ENCODE measurements at regions not wholly inside any gene's neighbourhood (a gene's known extent, or its start where the extent isn't known, plus 50 kb on each side); places are given as distances from the start of the nearest gene placed in this dataset.
A peak's percentile ranks its signal among the peaks of the same experiment; 100 is the strongest.
"Not testable (repeated sequence)": the region's sequence is repeated elsewhere in the genome, so short reads cannot be mapped to it uniquely, and the experiment has no call there.

DNA sequence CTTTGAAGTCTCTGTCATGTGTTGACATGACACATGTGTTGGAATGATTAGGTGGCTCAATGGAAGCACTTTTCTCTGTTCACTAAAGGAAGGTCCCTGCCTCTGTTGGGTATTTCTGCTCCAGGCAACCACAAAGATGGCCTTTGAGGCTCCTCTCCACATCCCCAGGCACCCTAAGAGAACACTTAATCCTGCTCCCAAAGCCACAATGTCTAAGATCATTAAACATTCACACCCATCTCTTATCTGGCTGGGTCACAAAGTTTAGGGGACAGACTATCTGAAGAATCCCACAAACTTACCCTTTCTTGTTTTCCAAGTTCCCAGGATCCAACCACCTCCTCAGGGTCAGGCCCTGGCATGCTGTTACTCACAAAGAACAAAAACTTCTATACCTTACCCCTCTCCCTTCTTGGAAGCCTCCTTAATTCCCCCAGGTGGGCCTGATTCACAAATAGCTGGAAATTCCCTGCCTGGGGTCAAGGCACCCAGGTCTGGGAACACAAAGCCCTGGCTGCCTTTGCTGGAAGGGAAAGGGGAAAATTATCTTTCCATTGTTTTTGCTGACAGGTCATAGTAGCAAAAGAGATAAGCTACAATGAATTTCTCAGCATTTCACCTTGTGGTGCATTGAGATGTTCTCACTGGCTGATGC lies 333.7 kb downstream of the PCNX1 start:
- no peak for DNase-seq

DNA sequence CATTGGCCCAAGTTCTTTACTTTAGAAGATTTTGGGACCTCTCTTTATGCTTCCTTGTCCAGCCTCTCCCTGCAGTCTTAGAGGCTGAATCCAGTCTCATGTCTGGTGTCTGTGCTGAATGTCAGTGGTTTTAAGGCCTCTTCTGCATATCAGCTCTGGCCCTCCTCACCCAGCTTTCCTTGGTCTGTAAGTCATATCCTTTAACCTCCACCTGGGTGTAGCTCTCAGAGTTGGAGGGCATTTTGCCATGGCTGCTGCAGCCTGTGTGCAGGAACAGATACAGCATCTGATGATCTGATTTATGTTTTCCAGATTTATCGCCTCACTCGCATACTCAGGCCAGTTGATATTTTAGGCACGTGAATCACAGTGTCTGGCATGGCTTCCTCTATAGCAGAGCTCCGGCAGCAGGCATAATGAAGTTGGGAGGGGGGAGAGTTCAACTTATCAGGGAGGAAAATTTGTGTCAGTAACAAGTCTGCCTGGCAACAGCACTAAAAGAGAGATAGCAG lies 335.0 kb downstream of the PCNX1 start:
- DNase-seq = no peak

DNA sequence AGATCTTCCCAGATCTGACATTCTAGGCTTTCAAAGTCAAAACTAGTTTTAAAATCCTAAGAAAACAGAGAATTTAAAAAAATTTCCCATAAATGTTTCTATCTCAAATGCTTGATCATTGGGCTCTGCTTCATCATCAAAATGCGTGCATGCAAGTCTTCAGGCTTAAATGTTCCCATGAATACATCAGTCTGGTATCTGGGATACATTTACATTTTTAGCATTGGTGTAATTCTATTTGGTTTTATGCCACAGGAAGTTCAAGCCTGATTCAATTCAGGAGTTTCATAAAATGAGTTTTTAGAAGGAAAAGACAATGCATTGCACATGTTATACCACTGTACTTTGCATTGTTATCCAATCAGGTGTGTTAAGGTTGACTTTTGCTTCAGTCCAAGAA lies 336.4 kb downstream of the PCNX1 start:
- no peak for DNase-seq

DNA sequence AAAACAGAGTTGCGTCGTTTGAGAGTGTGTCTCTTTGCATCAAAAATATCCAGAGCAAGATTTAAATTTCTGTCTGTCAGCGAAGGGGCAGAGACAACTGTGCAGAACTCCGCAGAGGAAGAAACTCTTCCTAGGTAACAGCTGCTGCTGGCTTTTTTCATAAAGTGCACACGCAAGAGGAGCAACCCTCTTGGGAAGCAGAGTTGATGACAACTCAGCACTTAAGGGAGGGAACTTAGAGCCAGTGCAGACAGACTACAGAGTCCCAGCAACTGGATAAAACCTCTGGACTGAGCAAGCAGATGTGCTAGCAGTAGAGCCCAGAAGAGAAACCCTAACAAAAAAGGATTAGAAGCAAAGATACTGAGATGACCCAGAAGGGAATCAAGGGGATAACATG lies 337.1 kb downstream of the PCNX1 start:
- no peak for DNase-seq

DNA sequence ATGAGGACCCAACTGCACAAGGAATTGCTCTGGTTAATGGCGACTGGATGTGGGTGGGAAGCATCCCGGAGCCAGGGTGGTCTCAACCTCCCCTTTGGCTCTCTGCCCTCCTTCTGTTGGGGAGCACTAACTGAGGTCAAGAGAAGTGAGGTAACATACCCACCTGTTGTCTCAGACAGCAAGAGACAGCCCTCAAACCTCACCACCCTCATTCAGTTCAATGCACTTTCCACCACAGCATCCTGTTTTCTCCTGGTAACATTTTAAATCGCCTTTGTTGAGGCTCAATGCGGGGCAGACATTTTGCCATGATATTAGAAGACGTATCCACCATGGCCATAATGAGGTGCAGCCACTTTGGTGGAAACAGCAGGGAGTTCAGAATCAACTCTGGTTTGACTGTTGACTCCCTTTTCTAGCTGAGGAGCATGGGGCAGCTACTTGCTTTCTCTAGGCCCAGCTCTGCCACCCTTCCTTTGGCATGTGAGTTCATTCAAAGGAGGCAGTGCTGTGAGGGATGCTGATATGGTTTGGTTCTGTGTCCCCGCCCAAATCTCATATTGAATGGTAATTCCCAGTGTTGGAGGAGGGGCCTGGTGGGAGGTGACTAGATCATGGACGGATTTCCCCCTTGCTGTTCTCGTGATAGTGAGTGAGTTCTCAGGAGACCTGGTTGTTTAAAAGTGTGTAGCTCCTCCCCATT lies 338.6 kb downstream of the PCNX1 start:
- DNase-seq = peak in 1 of 3 donors; percentile 13

DNA sequence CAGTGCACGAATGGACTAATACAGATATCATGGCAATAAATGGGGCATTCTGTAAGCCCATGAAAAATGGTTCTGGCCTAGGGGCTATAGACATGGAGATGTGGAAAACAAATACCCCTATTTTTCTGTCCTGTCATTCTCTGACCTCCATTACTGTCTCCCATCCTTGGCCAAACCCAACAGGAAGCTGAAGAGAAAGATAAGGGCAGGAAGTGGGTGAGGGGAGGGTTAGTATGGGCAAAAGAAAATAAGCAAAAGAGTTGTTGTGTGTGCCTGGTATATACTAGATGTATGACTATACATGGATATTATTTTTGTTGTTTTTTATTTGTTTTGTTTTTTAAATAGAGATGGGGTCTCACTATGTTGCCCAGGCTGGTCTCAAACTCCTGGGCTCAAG lies 339.3 kb downstream of the PCNX1 start:
- no peak for DNase-seq

DNA sequence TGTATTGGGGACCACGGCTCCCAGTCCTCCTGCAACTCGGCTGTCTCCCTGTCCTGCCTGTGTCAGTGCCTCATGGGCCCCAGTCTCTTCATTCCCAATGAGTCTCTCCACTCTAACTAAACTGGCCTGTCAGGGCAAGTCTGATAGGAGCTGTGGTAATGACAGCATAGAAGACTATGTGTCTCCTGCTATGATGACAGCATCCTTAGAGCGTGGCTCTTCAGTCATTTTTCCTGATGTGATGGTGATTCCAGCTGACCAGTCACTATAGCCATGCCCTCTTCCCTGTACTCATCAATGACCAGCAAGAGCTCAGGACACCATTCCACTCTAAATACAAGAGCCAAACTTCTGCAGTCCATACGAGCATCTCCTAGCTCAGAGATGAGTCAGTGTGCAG lies 339.8 kb downstream of the PCNX1 start:
- no peak for DNase-seq

DNA sequence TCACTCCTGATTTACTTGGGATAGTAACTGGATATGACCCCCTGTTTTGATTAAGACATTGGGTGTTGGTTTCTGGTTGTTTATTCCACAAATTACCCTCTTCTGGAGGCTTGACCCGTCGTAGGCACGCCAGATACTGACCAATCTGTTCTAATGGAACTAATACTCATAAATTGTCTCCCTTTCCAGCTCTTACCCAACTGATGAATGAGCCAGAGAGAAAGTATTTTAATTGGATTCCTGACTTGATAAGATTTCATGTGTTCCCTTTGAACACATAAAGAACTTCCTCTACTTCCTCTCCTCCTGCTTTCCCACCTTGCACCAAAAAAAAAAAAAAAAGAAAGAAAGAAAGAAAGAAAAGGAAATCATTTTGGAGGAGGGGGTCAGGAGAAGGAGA lies 340.9 kb downstream of the PCNX1 start:
- DNase-seq = no peak

DNA sequence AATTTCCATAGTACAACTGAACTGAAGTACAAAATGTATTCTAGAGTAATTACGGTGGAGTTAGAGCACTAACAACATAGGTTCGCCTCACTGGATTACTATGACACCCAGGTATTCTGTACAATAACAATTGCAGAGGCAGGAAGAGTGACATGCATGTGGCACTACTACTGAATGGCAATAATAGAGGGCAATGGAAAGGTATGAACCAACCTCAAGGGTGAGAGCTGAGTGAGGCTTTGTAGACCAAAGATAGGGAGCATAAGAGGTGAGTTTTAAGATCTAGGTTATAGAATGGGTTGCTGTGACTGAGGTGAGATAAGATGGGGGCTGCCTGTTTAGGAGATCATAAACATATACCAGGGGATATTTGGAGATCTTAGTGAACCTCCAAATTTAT lies 343.1 kb downstream of the PCNX1 start:
- no peak for DNase-seq

DNA sequence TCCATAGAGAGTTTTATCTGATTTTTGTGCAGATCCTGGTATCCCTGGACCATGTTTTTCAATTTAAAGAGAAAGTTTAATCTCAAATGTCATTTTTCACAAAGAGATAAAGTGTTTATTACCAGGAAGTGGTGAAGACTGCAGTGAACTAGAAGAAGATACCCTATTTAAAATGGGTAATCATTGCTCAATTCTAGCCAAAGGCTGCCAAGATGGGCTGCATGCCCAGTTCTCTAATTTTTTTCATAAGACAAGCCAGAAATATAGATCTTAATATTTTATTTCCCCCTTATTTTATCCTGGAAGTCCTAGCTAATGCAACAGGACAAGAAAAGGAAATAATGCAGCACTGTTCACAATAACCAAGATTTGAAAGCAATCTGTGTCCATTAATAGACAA lies 343.5 kb downstream of the PCNX1 start:
- no peak for DNase-seq

DNA sequence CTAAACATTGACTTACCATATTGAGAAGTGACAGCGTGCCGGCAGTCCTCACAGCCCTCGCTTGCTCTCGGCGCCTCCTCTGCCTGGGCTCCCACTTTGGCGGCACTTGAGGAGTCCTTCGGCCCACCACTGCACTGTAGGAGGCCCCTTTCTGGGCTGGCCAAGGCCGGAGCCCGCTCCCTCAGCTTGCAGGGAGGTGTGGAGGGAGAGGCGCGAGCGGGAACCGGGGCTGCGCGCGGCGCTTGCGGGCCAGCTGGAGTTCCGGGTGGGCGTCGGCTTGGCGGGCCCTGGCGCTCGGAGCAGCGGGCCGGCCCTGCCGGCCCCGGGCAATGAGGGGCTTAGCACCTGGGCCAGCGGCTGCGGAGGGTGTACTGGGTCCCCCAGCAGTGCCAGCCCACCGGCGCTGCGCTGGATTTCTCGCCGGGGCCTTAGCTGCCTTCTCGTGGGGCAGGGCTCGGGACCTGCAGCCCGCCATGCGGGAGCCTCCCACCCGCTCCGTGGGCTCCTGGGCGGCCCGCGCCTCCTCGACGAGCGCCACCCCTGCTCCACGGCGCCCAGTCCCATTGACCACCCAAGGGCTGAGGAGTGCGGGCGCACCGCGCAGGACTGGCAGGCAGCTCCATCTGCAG lies 346.9 kb downstream of the PCNX1 start:
- not testable (repeated sequence) for DNase-seq

DNA sequence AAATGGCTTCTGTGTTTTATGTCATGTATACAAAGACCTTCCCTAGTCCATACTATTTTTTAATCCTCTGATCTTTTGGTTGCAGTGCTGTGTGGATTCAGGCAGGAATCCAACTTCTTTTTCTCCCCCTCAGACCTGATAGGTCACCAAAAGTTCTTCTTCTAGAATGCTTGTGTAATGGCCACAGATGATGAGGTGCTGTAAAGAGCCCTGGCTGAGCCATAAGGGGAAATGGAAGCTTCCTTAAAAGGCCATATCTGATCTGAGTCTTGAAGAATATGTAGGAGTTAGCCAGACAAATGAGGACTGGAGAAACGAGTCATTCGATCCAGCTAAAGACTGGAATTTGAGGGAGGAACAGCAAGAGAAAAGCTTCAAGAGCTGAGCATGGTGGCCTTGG lies 353.9 kb downstream of the PCNX1 start:
- peak; percentile 50 to 76 (median 73) for DNase-seq

DNA sequence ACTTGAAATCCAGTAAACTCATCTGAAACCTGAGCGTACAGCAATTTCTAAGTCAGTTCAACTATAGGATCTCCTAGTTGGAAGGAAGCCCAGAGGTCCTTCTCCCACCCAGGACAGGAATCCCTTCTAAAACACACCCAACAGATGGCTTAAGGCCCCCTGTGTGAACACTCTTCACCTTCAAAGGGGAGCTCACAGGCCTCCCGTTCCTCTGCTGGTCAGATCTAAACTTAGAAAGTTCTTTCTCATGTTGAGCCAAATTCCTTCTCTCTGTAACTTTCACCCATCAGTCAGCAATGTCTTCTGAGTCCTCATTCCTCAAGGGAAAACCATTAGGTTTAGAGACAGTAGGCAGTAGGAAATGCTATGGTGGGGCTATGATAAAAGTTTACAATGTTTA lies 355.2 kb downstream of the PCNX1 start:
- DNase-seq = no peak

DNA sequence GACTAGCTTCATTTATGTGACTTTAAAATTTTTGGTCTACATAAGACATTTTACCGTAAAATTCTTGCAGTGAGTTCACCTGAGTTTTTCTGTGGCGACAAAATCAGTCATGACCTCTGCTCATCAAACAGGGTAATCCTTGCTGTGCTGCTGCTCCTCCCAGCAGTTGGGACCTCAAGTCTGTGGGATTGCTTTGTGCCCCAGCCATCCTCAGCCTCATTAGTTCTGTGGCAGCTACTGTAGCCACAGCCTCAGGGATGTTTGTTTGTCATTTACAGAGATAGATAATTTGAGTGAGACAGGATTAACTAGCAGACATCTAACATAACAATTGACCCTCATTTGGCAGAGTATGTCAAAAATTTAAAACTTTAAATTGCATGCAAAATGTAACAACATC lies 357.0 kb downstream of the PCNX1 start:
- no peak for DNase-seq

DNA sequence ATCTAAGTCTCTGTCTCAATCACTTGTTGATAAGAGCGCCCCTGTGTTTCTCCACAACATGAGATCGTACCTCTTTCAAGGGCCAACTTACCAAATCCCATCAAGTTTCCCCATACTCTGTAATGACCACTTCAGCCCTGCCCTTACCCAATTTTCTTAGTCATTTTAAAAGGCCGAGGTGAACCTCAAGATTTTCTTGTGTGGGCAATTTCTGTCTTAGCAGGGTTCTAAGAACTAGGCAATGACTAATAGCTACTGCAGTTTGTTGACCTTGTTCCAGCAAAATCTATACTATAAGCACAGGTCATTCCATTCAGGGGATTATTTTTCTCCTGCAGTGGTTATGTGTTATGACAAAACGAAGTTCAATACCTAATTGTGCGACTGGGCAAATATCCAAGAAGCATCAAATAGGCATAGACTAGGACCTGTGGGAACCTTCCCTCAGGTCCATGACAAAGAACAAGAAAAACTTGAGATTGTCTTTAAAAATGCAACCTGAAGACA lies 359.8 kb downstream of the PCNX1 start:
- DNase-seq = peak; percentile 58 to 91 (median 84)

DNA sequence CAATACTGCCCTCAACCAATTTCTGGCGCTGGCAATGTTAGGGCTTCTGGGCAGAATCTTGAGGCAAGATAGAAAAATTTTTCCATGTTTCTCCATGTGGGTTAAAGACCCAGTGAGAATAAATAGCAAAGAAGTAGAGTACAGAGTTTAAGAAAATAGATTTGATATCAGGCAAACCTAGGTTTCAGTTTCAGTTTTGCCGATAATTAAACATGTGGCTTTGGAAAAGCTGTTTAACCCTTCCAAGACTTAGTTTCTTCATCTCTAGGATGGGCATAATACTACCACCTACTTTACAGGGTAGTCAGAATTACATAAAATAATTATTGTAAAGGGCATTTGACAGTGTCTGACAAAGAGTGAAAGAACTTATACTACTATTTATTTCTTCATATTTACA lies 360.4 kb downstream of the PCNX1 start:
- DNase-seq = peak; percentile 16 to 51 (median 23)

DNA sequence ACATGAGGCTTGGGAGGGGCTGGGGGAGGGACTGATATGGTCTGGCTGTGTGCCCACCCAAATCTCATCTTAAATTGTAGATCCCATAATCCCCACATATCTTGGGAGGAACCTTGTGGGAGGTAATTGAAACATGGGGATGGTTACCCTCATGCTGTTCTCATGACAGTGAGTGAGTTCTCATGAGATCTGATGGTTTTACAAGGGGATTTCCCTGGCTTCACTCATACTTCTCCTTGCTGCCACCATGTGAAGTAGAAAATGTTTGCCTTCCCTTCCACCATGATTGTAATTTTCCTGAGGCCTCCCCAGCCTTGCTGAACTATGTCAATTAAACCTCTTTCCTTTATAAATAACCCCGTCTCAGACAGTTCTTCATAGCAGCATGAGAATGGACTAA lies 362.9 kb downstream of the PCNX1 start:
- DNase-seq = peak; percentile 51 to 56 (median 55)

DNA sequence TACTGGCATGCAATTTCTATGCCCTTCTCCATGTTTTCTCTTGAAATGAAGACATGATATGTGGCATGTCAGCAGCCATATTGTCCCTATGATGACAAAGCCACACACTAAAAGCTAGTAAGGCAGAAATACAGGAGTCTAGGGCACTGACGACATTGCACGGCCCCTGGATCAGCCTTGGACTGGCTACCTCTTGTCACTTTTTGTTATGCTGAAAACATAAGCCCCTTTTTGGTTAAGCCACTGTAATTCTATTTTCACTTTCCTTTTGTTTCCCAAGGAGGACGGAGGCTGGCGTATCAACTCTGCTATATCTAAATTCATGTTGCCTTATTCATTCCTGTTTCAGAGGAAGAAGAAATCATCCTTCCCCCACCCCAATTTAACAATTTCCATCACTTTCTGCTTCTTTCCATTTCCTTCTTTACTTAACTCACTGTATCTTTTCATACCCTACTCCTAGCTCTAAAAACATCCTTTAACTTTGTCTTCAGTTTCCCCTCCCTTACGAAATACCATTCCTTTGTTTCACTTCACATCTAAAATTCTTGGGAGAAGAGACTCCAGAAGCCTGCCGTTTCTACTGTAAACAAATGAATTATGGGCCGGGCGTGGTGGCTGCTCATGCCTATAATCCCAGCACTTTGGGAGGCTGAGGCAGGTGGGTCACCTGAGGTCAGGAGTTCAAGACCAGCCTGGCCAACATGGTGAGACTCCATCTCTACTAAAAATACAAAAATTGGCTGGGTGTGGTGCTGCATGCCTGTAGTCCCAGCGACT lies 364.1 kb downstream of the PCNX1 start:
- DNase-seq = no peak

DNA sequence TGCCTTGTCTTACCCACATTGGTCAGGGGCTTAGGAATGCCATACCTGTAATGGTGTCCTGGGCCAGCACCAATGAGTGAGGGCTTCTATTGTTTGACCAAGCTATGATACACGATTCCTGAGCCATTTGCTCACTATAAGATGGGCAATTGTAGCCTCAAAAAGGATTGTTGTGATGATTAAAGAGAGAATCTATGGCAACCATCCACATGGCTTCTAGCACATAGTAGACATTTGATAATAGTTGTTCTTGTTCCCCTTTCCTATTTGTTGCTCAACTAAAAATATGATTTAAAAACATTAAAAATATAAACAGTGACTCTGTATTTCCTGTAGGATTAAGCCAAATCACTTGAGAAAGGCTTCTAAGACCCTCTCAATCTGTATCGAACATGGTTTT lies 366.1 kb downstream of the PCNX1 start:
- DNase-seq = no peak

DNA sequence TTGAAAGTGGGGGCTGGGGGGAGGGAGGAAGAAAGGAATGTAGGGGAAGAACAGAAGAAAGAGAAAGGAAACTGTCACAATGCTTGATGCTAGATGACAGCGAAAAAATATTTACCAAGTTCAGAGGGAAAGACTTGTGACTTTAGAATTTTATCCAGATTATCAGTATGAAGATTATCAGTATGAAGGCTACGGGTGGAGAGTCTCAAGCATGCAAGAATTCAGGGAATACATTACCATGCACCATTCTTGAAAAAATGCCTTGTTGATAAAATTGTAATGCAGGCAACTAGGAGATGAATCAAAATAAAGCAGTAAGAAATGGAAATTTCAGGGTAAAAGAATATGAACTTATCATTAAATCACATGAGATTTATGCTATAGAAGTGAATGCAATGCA lies 376.8 kb downstream of the PCNX1 start:
- DNase-seq = no peak

DNA sequence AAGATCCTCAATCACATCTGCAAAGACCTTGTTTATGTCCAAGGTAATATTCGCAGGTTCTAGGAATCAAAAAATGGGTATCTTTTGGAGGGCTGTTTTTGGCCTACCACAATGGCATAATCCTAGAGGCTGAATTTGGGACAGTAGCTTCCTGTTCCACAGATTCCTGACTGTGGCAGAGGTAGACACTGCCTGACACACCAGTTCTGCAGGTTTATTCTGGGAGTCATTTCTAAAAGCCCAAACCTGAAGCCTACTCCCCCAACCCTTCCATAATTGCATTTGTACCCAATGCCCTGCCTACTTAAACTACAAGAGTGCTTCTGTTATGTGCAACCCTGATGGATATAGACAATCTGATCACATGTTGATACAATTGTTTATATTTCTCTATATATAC lies 378.9 kb downstream of the PCNX1 start:
- no peak for DNase-seq

DNA sequence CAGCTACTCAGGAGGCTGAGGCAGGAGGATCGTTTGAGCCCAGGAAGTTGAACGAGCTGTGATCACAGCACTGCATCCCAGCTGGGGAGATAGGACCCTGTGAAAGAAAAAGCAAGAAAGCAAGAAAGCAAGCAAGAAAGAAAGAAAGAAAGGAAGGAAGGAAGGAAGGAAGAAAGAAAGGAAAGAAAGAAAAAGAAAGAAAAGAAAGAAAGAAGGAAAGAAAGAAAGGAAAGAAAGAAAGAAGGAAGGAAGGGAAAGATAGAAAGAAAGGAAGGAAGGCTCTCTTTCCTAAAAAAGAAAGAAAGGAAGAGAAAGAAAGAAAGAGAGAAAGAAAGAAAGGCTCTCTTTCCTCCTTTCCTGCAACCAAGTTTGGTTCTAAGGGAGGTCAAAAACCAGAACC lies 380.3 kb downstream of the PCNX1 start:
- no peak for DNase-seq

DNA sequence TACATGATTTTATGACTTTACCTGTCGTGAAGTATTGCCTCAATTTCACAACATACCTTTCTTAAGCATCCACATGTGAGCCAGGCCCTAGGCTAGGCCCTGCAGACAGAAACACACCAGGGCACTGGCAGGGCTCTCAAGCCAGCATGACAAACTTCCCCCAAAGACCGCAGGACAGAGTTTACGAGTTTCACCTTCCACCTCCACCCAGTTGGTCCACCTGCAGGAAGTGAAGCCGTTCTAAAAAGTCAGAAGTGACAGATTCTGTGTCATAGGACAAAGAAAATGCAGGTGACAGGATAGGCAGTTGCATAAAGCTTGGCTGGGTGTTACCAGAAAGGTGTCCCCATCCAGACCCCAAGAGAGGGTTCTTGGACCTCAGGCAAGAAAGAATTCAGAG lies 382.3 kb downstream of the PCNX1 start:
- DNase-seq = no peak

Measured in suppressor macrophage treated with lipopolysaccharide for 1 hour (primary cell).